OCI-LY7 (cell line): ENCODE measurements at regions not wholly inside any gene's neighbourhood (a gene's known extent, or its start where the extent isn't known, plus 50 kb on each side); places are given as distances from the start of the nearest gene placed in this dataset.

ENCODE experiments used
- BruUV-seq: library from RNA; stranded (reverse); fragments of 400-500 nt; replicated peaks from 2 replicates; lab custom pipeline; 2021; lab: Mats Ljungman, UMichigan
- CTCF ChIA-PET: fragments of 300-600 bp; sonication (Branson Sonifier 250); formaldehyde crosslinking; loops from one replicate; lab custom pipeline; 2022; ENCODE audit warnings: antibody characterized with exemption; ENCODE audit not compliant: unreplicated experiment; lab: Charles Lee
- POLR2A ChIA-PET: fragments of 300-600 bp; sonication (Branson Sonifier 250); formaldehyde crosslinking; loops from one replicate; lab custom pipeline; 2022; ENCODE audit warnings: antibody characterized with exemption; lab: Charles Lee
- DNase-seq: peaks from one replicate; pipeline ENCODE4 v3.0.0-alpha.2; 2015; ENCODE audit warnings: low spot score
- H2AFZ ChIP-seq: fragments of 200-600 bp; sonication (generic), shearing (Covaris generic); 2 replicates; pipeline ENCODE4 v1.6.1; 2014; ENCODE audit warnings: mild to moderate bottlenecking, antibody characterized with exemption, low read length, moderate library complexity
- H3K27ac ChIP-seq: fragments of 200-600 bp; sonication (generic); 2 replicates; pipeline ENCODE4 v1.5.1; 2014; ENCODE audit warnings: mixed run types, low read depth, mild to moderate bottlenecking, moderate library complexity, low read length, inconsistent platforms; ENCODE audit not compliant: poor library complexity, severe bottlenecking
- H3K36me3 ChIP-seq: fragments of 200-600 bp; sonication (generic); 2 replicates; pipeline ENCODE4 v1.6.1; 2014; ENCODE audit warnings: mild to moderate bottlenecking, antibody characterized with exemption, low read length, moderate library complexity, mixed read lengths; ENCODE audit not compliant: insufficient read depth
- H3K4me1 ChIP-seq: fragments of 200-600 bp; sonication (generic); 2 replicates; pipeline ENCODE4 v1.5.1; 2014; ENCODE audit warnings: mild to moderate bottlenecking, low read length; ENCODE audit not compliant: insufficient read depth, poor library complexity, severe bottlenecking
- H3K4me2 ChIP-seq: fragments of 200-600 bp; sonication (generic); 2 replicates; pipeline ENCODE4 v1.6.1; 2014; ENCODE audit warnings: mild to moderate bottlenecking, low read length
- H3K4me3 ChIP-seq: fragments of 200-600 bp; sonication (generic); 2 replicates; pipeline ENCODE4 v1.5.1; 2014; ENCODE audit warnings: mild to moderate bottlenecking, low read depth, low read length; ENCODE audit not compliant: poor library complexity, severe bottlenecking
- H3K79me2 ChIP-seq: fragments of 200-600 bp; sonication (generic); 2 replicates; pipeline ENCODE4 v1.6.1; 2016; ENCODE audit warnings: low read depth, mild to moderate bottlenecking, low read length, moderate library complexity, mixed read lengths; ENCODE audit not compliant: insufficient read depth
- H3K9me2 ChIP-seq: fragments of 200-600 bp; sonication (generic); 2 replicates; pipeline ENCODE4 v1.6.1; 2016; ENCODE audit warnings: mild to moderate bottlenecking, low read length, mixed read lengths; ENCODE audit not compliant: insufficient read depth
- H3K9me3 ChIP-seq: fragments of 200-600 bp; sonication (generic); 2 replicates; pipeline ENCODE4 v1.6.1; 2014; ENCODE audit warnings: mild to moderate bottlenecking, mixed run types, low read length, mixed read lengths
- H4K20me1 ChIP-seq: fragments of 200-600 bp; sonication (generic); 2 replicates; pipeline ENCODE4 v1.6.1; 2014; ENCODE audit warnings: mild to moderate bottlenecking, antibody characterized with exemption, low read length, moderate library complexity, mixed read lengths; ENCODE audit not compliant: insufficient read depth
- CTCF ChIP-seq: fragments of 200-600 bp; sonication (generic); conservative IDR thresholded peaks from 2 replicates; pipeline ENCODE4 v1.5.1; 2014; ENCODE audit warnings: mild to moderate bottlenecking, antibody characterized with exemption, low read length, moderate library complexity, mixed read lengths
- EZH2phosphoT487 ChIP-seq: fragments of 200-600 bp; sonication (generic); IDR thresholded peaks from 2 replicates; pipeline ENCODE4 v1.6.1; 2018; ENCODE audit warnings: low read depth, borderline replicate concordance, mild to moderate bottlenecking, mixed run types, antibody characterized with exemption, low read length, moderate library complexity, mixed read lengths
- intact Hi-C: fragments of 100-400 bp; cut with micrococcal nuclease; formaldehyde crosslinking; loops from one replicate; pipeline ENCODE4 v1.10.0; 2022; ENCODE audit not compliant: unreplicated experiment

GRCh38 chr9:80651044-80651443, 1038.3 kb downstream of the TLE1 start:
- no peaks in the 10 kb centered on the region for H3K36me3 ChIP-seq
- H4K20me1 ChIP-seq = no peaks in the 10 kb centered on the region
- BruUV-seq = no TSS peak
- TF ChIP-seq CTCF = no peak
- TF ChIP-seq EZH2phosphoT487 = no peak
- H3K9me2 ChIP-seq = no peaks in the 10 kb centered on the region
- H3K4me1 ChIP-seq = no peaks in the 10 kb centered on the region
- no peaks in the 10 kb centered on the region for H3K79me2 ChIP-seq
- no peak overlapping the region for H2AFZ ChIP-seq
- intact Hi-C loops = no loop called here
- no peak overlapping the region for H3K4me3 ChIP-seq
- no peak for DNase-seq
- CTCF ChIA-PET = no interaction called here
- H3K27ac ChIP-seq = no peak overlapping the region
- no peaks in the 10 kb centered on the region for H3K9me3 ChIP-seq
- POLR2A ChIA-PET = no interaction called here
- H3K4me2 ChIP-seq = no peak overlapping the region

- H3K9me3 ChIP-seq = no peaks in the 10 kb centered on the region
- intact Hi-C loops = no loop called here
- POLR2A ChIA-PET = no interaction called here
- no peaks in the 10 kb centered on the region for H3K9me2 ChIP-seq
- no TSS peak for BruUV-seq
- CTCF ChIA-PET = no interaction called here
- H4K20me1 ChIP-seq = no peaks in the 10 kb centered on the region
- no peaks in the 10 kb centered on the region for H3K4me1 ChIP-seq
- TF ChIP-seq EZH2phosphoT487 (no peak), CTCF (no peak)
- no peak overlapping the region for H3K4me3 ChIP-seq
- no peak overlapping the region for H3K4me2 ChIP-seq
- no peak overlapping the region for H2AFZ ChIP-seq
- no peaks in the 10 kb centered on the region for H3K36me3 ChIP-seq
- no peak overlapping the region for H3K27ac ChIP-seq
- H3K79me2 ChIP-seq = no peaks in the 10 kb centered on the region
- no peak for DNase-seq
Measured at GRCh38 chr9:80649496-80649895, 1039.9 kb downstream of the TLE1 start.

GRCh38 chr9:80649001-80649420, 1040.3 kb downstream of the TLE1 start:
- no peak overlapping the region for H3K4me3 ChIP-seq
- H4K20me1 ChIP-seq = no peaks in the 10 kb centered on the region
- no peaks in the 10 kb centered on the region for H3K36me3 ChIP-seq
- ChIA-PET POLR2A (no interaction called here), CTCF (no interaction called here)
- H3K4me2 ChIP-seq = no peak overlapping the region
- BruUV-seq = no TSS peak
- no peaks in the 10 kb centered on the region for H3K79me2 ChIP-seq
- H3K9me2 ChIP-seq = no peaks in the 10 kb centered on the region
- intact Hi-C loops = no loop called here
- no peaks in the 10 kb centered on the region for H3K9me3 ChIP-seq
- no peaks in the 10 kb centered on the region for H3K4me1 ChIP-seq
- no peak overlapping the region for H3K27ac ChIP-seq
- H2AFZ ChIP-seq = no peak overlapping the region
- TF ChIP-seq CTCF (no peak), EZH2phosphoT487 (no peak)
- DNase-seq = no peak
